Neural progenitor cell (in vitro differentiated cells): ENCODE measurements at regions not wholly inside any gene's neighbourhood (a gene's known extent, or its start where the extent isn't known, plus 50 kb on each side); places are given as distances from the start of the nearest gene placed in this dataset.

Experiments used
- CTCF ChIP-seq: fragments of 200-600 bp; sonication (generic); IDR thresholded peaks from 2 replicates; pipeline ENCODE4 v1.5.1; 2017; ENCODE audit warnings: antibody characterized with exemption, mild to moderate bottlenecking
- EZH2phosphoT487 ChIP-seq: fragments of 200-600 bp; sonication (generic); IDR thresholded peaks from 2 replicates; pipeline ENCODE4 v1.6.1; 2017; ENCODE audit warnings: antibody characterized with exemption

DNA sequence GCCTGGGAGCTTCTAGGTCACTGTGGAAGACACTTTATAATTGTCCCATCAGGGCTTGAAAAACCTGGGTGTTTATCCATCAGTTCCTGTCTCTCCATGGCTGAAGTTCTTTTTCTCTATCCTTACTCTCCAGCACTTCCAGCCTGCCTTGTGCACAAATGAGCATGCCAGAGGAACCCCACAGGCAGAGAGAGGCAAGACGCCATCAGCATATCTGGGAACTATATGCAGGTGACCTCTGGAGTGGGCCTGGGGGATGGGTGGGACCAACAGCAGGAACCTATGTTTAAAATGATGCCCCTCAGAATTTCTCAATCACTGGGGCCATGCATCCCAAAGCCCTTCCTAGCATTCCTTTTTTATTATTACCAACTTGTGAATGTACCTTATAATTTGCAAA is 156.2 kb upstream of the PARD3B start:
- no peak for TF ChIP-seq EZH2phosphoT487
- no peak for TF ChIP-seq CTCF
